ENCODE measurements at regions not wholly inside any gene's neighbourhood (a gene's known extent, or its start where the extent isn't known, plus 50 kb on each side); places are given as distances from the start of the nearest gene placed in this dataset.

GRCh38 chr6:126650931-126651330 is 311.0 kb downstream of the CENPW start:
- Histone ChIP-seq H3K27me3 (no peaks in the 10 kb centered on the region), H3K4me1 (no peaks in the 10 kb centered on the region), H3K9me3 (no peaks in the 10 kb centered on the region), H3K27ac (no peak overlapping the region), H3K36me3 (no peaks in the 10 kb centered on the region), H3K4me3 (no peak overlapping the region)
- DNase-seq (ENCODE audit: extremely low spot score in 2 of 2): no peak
- no peak for TF ChIP-seq POLR2AphosphoS5 (IDR thresholded peaks at IDR 0.05; ENCODE audit: insufficient read depth in 1 of 2, low read depth in 1 of 2)
- no peak for TF ChIP-seq POLR2A (IDR thresholded peaks at IDR 0.05)
- no peak for TF ChIP-seq CTCF (IDR thresholded peaks at IDR 0.05)
- intact Hi-C loops (cut with DNase I): no loop called here

GRCh38 chr6:126657561-126658175 is 317.8 kb downstream of the CENPW start:
- H3K9me3 ChIP-seq: no peaks in the 10 kb centered on the region
- no peak overlapping the region for H3K27ac ChIP-seq
- DNase-seq (ENCODE audit: extremely low spot score in 2 of 2): no peak
- no peaks in the 10 kb centered on the region for H3K4me1 ChIP-seq
- no peaks in the 10 kb centered on the region for H3K27me3 ChIP-seq
- TF ChIP-seq POLR2AphosphoS5 (IDR thresholded peaks at IDR 0.05; ENCODE audit: insufficient read depth in 1 of 2, low read depth in 1 of 2) (no peak), CTCF (IDR thresholded peaks at IDR 0.05) (peak in 1 of 3 experiments; percentile 8), POLR2A (IDR thresholded peaks at IDR 0.05) (no peak)
- no peaks in the 10 kb centered on the region for H3K36me3 ChIP-seq
- intact Hi-C loops (cut with DNase I): no loop called here
- no peak overlapping the region for H3K4me3 ChIP-seq

GRCh38 chr6:126660376-126660775 is 320.5 kb downstream of the CENPW start:
- H3K4me3 ChIP-seq: no peak overlapping the region
- no peak overlapping the region for H3K27ac ChIP-seq
- DNase-seq (ENCODE audit: extremely low spot score in 2 of 2): no peak
- intact Hi-C loops (cut with DNase I): no loop called here
- H3K36me3 ChIP-seq: no peaks in the 10 kb centered on the region
- no peaks in the 10 kb centered on the region for H3K27me3 ChIP-seq
- H3K9me3 ChIP-seq: no peaks in the 10 kb centered on the region
- TF ChIP-seq POLR2A (IDR thresholded peaks at IDR 0.05): no peak
- TF ChIP-seq CTCF (IDR thresholded peaks at IDR 0.05): no peak
- TF ChIP-seq POLR2AphosphoS5 (IDR thresholded peaks at IDR 0.05; ENCODE audit: insufficient read depth in 1 of 2, low read depth in 1 of 2): no peak
- no peaks in the 10 kb centered on the region for H3K4me1 ChIP-seq

GRCh38 chr6:126661646-126662045 is 321.7 kb downstream of the CENPW start:
- no peak overlapping the region for H3K27ac ChIP-seq
- no peaks in the 10 kb centered on the region for H3K27me3 ChIP-seq
- H3K36me3 ChIP-seq: no peaks in the 10 kb centered on the region
- intact Hi-C loops (cut with DNase I): no loop called here
- H3K4me1 ChIP-seq: no peaks in the 10 kb centered on the region
- DNase-seq (ENCODE audit: extremely low spot score in 2 of 2): no peak
- H3K9me3 ChIP-seq: no peaks in the 10 kb centered on the region
- TF ChIP-seq CTCF (IDR thresholded peaks at IDR 0.05) (no peak), POLR2A (IDR thresholded peaks at IDR 0.05) (no peak), POLR2AphosphoS5 (IDR thresholded peaks at IDR 0.05; ENCODE audit: insufficient read depth in 1 of 2, low read depth in 1 of 2) (no peak)
- H3K4me3 ChIP-seq: no peak overlapping the region

GRCh38 chr6:126662966-126663365 is 323.1 kb downstream of the CENPW start:
- H3K4me1 ChIP-seq: no peaks in the 10 kb centered on the region
- H3K9me3 ChIP-seq: no peaks in the 10 kb centered on the region
- intact Hi-C loops (cut with DNase I): no loop called here
- no peak overlapping the region for H3K4me3 ChIP-seq
- DNase-seq (ENCODE audit: extremely low spot score in 2 of 2): no peak
- TF ChIP-seq POLR2AphosphoS5 (IDR thresholded peaks at IDR 0.05; ENCODE audit: insufficient read depth in 1 of 2, low read depth in 1 of 2): no peak
- TF ChIP-seq POLR2A (IDR thresholded peaks at IDR 0.05): no peak
- no peak for TF ChIP-seq CTCF (IDR thresholded peaks at IDR 0.05)
- H3K27me3 ChIP-seq: no peaks in the 10 kb centered on the region
- no peaks in the 10 kb centered on the region for H3K36me3 ChIP-seq
- no peak overlapping the region for H3K27ac ChIP-seq
